ENCODE measurements at regions not wholly inside any gene's neighbourhood (a gene's known extent, or its start where the extent isn't known, plus 50 kb on each side); places are given as distances from the start of the nearest gene placed in this dataset.
A peak's percentile ranks its signal among the peaks of the same experiment; 100 is the strongest.

- DNase-seq = no peak
- Histone ChIP-seq H3K27me3 (ENCODE audit: insufficient read depth, low read depth, severe bottlenecking) (no peaks in the 10 kb centered on the region), H3K4me3 (ENCODE audit: low read depth, low read length) (no peak overlapping the region), H3K9me3 (ENCODE audit: severe bottlenecking) (no peaks in the 10 kb centered on the region), H3K27ac (no peak overlapping the region), H3K36me3 (no peaks in the 10 kb centered on the region)
- TF ChIP-seq, protein P1, sequence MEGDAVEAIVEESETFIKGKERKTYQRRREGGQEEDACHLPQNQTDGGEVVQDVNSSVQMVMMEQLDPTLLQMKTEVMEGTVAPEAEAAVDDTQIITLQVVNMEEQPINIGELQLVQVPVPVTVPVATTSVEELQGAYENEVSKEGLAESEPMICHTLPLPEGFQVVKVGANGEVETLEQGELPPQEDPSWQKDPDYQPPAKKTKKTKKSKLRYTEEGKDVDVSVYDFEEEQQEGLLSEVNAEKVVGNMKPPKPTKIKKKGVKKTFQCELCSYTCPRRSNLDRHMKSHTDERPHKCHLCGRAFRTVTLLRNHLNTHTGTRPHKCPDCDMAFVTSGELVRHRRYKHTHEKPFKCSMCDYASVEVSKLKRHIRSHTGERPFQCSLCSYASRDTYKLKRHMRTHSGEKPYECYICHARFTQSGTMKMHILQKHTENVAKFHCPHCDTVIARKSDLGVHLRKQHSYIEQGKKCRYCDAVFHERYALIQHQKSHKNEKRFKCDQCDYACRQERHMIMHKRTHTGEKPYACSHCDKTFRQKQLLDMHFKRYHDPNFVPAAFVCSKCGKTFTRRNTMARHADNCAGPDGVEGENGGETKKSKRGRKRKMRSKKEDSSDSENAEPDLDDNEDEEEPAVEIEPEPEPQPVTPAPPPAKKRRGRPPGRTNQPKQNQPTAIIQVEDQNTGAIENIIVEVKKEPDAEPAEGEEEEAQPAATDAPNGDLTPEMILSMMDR (IDR thresholded peaks at IDR 0.05; ENCODE audit: low read depth, low read length) = no peak
Measured at GRCh38 chr2:5067816-5068215, 624.4 kb upstream of the SOX11 start.

- no peak for DNase-seq
- TF ChIP-seq, protein P1 (IDR thresholded peaks at IDR 0.05; ENCODE audit: low read depth, low read length) = no peak
- Histone ChIP-seq H3K4me3 (ENCODE audit: low read depth, low read length) (no peak overlapping the region), H3K27ac (no peak overlapping the region), H3K36me3 (no peaks in the 10 kb centered on the region), H3K9me3 (ENCODE audit: severe bottlenecking) (no peaks in the 10 kb centered on the region), H3K27me3 (ENCODE audit: insufficient read depth, low read depth, severe bottlenecking) (no peaks in the 10 kb centered on the region)
Measured at GRCh38 chr2:5070257-5070656, 621.9 kb upstream of the SOX11 start.

DNA sequence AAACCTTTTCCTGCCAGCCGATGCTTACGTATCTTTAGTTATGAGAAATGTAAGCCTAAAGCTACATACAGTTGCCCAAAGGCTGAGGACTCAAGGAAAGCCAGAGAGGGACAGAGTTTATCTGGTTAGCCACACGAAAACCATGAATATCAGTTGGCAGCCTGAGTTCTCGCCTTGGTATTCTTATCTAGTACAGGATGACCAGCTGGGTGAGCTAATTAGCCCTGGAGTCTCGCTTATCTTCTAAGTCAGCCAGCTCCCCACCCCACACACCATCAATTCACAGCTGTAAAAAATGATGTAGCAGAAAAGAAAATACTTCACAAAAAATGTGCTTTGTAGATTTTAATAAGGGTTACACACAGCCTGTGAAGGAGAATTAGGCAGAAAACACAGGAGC, 617.5 kb upstream of the SOX11 start:
- H3K27ac ChIP-seq = no peak overlapping the region
- no peaks in the 10 kb centered on the region for H3K36me3 ChIP-seq
- no peak for DNase-seq
- H3K4me3 ChIP-seq (ENCODE audit: low read depth, low read length) = no peak overlapping the region
- H3K9me3 ChIP-seq (ENCODE audit: severe bottlenecking) = no peaks in the 10 kb centered on the region
- TF ChIP-seq, protein P1 (IDR thresholded peaks at IDR 0.05; ENCODE audit: low read depth, low read length) = no peak
- H3K27me3 ChIP-seq (ENCODE audit: insufficient read depth, low read depth, severe bottlenecking) = no peaks in the 10 kb centered on the region

GRCh38 chr2:5076599-5076998, 615.6 kb upstream of the SOX11 start:
- no peak overlapping the region for H3K4me3 ChIP-seq (ENCODE audit: low read depth, low read length)
- H3K36me3 ChIP-seq = no peaks in the 10 kb centered on the region
- TF ChIP-seq, protein P1 (IDR thresholded peaks at IDR 0.05; ENCODE audit: low read depth, low read length) = no peak
- H3K9me3 ChIP-seq (ENCODE audit: severe bottlenecking) = no peaks in the 10 kb centered on the region
- no peak for DNase-seq
- no peak overlapping the region for H3K27ac ChIP-seq
- no peaks in the 10 kb centered on the region for H3K27me3 ChIP-seq (ENCODE audit: insufficient read depth, low read depth, severe bottlenecking)

DNA sequence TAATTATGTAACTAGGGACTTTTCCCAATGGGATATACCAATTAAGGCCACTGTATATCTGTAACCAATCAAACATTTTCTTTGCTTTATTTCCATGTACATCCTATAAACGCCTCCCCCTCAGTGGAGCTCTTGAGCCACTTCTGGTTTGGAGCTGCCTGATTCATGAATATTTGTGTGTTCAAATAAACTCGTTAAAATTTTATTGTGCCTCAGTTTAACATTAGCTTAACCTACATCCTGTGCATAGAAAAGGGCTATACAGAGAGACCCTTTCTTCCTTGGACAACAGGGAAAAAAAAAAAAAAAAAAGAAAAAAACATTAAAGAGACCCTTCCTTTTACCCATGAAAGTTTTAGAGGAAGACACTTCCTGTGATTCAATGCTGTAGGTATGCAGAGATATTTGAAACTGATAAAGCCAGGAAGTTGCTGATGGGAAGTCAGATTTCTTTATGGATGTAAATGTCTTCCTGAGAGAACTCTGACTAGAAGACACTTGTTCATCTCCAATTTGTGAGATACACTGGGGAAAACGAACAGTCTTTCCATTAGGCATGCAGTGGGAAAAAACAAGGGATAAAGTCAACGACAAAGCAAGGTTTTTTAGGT, 614.6 kb upstream of the SOX11 start:
- H3K36me3 ChIP-seq = no peaks in the 10 kb centered on the region
- H3K9me3 ChIP-seq (ENCODE audit: severe bottlenecking) = no peaks in the 10 kb centered on the region
- no peak overlapping the region for H3K4me3 ChIP-seq (ENCODE audit: low read depth, low read length)
- H3K27me3 ChIP-seq (ENCODE audit: insufficient read depth, low read depth, severe bottlenecking) = no peaks in the 10 kb centered on the region
- TF ChIP-seq, protein P1 (IDR thresholded peaks at IDR 0.05; ENCODE audit: low read depth, low read length) = no peak
- no peak overlapping the region for H3K27ac ChIP-seq
- DNase-seq = peak; percentile 25

DNA sequence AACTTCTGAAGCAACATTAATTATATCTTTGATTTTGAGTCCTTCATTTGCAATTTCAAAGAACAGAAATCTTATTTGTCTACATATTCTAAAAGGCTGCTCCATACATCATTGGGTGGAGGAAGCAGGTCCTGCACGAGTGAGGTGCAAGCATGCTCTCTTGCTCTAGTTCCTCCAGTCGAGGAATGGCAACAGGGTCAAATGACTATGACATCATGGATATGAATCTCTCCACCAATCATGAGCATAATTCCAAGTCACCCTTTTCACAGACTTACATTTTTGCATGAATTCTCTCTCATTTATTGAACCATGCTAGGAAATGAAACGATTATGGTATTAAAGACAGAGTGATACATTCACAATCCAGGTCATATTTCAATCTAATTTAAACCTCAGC, 608.8 kb upstream of the SOX11 start:
- Histone ChIP-seq H3K36me3 (no peaks in the 10 kb centered on the region), H3K9me3 (ENCODE audit: severe bottlenecking) (no peaks in the 10 kb centered on the region), H3K4me3 (ENCODE audit: low read depth, low read length) (no peak overlapping the region), H3K27ac (no peak overlapping the region), H3K27me3 (ENCODE audit: insufficient read depth, low read depth, severe bottlenecking) (no peaks in the 10 kb centered on the region)
- DNase-seq = no peak
- TF ChIP-seq, protein P1 (IDR thresholded peaks at IDR 0.05; ENCODE audit: low read depth, low read length) = no peak

All from WERI-Rb-1 (cell line).